Activated CD8-positive, alpha-beta memory T cell treated with anti-CD3 and anti-CD28 coated beads for 1 hour (primary cell): ENCODE measurements at regions not wholly inside any gene's neighbourhood (a gene's known extent, or its start where the extent isn't known, plus 50 kb on each side); places are given as distances from the start of the nearest gene placed in this dataset.

ENCODE experiments used
- DNase-seq, 2 donors: peaks; one replicate each; pipeline ENCODE4 v3.0.0-alpha.2; 2020; ENCODE audit warnings: low read depth in 1 of 2; ENCODE audit errors: extremely low read depth in 1 of 2

DNA sequence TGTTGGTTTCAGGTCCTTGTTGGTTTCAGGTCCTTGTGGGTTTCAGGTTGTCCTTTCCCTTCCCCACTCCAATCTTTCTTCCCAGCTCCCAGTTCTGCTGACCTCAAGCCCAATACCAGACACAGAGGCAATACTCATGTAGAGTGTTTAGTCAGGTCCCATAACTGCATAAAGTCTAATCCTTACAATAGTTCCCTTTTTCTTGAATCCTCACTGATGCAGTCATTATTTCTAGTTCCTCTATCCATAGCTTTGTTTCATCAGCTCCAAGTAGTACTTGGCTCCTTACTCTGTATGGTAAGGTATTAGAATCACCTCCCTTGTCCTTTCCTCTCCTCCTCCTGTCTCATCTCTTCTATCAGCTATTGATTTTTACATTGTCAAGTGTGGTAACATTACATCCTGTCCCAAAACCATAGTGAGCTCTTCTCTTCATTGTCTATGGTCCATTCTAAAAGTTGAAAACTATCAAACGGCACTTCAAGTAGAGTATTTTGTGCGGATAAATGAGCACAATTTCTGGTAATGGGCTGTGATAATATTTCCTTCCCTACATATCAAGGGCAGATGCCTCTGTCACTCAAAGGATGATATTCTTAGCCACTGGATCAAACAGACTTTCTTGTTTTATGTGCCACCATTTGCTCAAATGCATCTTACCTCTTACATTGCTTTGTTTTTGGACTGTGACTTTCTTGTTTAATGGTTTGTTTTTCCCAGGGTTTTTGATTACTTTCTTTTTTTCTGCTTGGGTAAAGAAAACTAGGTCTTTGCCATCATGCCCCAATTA is 57.2 kb upstream of the JDP2 start:
- DNase-seq, result no peak

DNA sequence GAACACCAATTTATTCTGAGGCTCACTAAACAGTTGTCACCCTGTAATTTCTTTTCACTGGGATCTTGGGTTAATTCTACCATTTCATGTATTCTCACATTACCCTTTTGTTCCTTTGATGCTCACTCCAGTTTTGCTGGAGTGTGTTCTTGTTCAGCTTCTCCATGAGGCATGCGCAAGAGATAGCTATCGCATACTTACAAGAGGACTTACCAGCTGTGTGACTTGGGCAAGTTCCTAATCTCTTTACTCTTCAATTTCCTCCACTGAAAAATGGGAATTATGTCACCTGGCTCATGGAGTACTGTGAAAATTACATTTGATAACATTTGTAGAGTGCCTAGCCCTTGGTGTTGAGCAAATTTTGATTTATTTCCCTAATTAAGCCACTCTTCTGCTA is 56.5 kb upstream of the JDP2 start:
- no peak for DNase-seq

DNA sequence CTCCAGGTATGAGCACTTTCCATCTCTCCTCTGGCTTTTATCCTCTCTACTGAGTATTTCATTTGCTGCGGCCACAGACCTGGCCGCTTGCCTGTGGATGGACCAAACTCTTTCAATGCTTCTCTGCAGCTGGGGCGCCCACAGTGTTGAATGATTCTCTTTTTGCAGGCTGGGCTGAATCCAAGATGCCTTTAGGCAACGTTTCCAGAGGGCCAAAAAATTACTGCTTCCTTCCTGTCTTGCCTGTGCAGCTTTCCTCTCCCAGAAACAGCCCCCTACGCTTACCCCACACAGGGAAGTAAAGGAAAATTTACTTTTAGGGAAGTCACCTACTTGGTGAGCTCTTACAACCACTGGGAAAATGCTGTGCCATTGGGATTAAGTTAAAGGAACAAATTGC is 55.6 kb upstream of the JDP2 start:
- no peak for DNase-seq

DNA sequence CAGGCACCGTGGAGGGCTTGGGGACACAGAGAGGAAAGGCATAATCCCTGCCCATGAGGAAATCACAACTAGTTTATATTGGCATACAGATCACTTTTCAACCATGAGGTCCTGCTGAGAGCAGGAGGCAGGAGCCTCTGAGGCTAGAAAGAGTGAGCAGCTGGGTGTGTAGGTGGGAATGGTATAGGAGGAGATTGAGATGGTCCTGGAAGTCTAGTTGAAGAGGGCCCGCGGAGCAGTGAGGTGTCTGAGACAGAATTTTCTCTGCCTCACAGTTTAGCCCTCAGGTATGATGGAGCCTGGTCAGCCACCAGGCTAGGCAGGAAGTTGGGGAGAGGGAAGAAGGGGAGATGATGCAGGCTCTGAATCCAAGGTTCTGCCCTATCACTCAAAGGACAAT is 54.7 kb upstream of the JDP2 start:
- no peak for DNase-seq

DNA sequence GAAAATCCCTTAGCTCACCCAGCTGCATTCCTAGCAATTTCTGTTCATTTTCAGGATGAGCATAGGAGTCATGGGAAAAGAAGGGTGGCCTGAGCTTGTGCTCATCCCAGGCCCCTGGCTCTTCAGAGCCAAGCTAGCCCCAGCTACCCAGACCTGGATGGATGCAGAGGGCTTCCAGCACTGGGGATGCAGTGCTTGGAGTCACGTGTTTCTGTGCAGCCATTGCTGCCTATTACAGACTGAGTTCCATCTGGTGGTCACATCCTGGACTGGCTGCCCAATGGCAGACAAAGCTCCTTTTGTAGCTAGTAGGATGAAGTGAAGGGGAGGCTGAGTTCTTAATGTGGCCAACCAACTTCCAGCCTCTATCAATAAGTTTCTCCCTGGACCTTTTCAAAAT is 54.2 kb upstream of the JDP2 start:
- no peak for DNase-seq

DNA sequence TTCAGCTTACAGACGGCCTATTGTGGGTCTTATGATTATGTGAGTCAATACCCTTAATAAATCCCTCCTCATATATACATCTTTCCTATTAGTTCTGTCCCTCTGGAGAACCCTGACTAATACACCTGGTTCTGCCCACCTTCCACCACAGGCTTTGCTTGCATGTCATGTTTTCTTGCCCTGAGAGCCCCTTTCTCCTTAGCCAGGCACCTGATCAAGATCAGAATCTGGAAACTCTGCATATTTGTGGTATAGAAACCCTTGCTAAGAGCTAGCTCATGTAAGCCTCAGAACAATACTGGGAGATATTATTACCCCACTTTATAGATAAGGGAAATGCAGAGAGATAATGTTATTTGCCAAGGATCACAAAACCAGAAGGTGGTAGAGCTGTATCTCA is 52.9 kb upstream of the JDP2 start:
- DNase-seq, result no peak

DNA sequence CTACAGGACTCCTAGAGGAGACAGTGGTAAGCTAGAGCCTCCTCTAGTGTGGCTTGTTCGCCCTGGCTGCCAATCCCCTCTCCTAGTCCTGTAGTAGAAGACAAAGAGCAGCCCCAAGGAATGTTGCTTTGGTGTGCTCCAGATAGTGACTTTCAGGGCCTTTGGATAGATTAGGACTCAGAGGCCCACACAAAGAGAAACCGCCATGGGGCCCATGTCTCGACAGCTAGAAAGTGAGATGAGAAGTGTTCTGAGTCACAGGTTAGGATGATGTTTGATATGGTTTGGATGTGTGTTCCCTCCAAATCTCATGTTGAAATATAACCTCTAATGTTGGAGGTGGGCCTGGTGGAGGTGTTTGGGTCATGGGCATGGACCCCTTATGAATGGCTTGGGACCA is 51.8 kb upstream of the JDP2 start:
- no peak for DNase-seq
